Left colon (tissue), 2 donors: ENCODE measurements at regions not wholly inside any gene's neighbourhood (a gene's known extent, or its start where the extent isn't known, plus 50 kb on each side); places are given as distances from the start of the nearest gene placed in this dataset.

Experiments used
- ATAC-seq: fragments of 200-7000 bp; cut with Tn5 transposase; one replicate; pipeline ENCODE4 v1.9.1; 2020; ENCODE audit warnings: mild to moderate bottlenecking, moderate library complexity
- DNase-seq, 2 donors: peaks; one replicate each; pipeline ENCODE4 v3.0.0-alpha.2; 2020
- intact Hi-C, 2 donors: fragments of 100-400 bp; cut with DNase I in 1 of 2; cut with micrococcal nuclease in 1 of 2; formaldehyde crosslinking; loops; one replicate each; pipeline versions ENCODE4 v1.11.2 to v1.14.0; 2022; cut with DNase I, micrococcal nuclease
- donor health status: DM: no; HTN: no; CAD: no.
- donor health status: DM: yes; HTN: yes; CAD: no.

DNA sequence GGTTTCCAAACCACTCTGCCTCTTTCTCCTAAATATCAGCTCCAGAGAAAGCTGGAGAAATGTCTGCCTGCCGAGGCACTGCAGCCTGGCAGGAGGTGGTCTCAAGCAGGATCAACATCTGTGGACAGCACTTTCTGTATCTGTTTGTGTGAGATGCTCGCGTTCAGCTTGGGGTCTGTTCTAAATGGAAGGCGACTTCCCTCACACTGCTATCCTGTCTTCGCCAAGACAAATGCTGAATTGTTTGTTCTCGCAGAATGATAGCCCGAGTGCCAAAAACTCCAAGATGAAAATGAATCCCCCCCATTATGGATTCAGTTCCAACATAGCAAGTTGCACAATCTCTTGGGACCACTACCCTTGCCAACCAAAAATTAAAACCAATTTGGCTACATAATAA lies 72.2 kb upstream of the PALS2 start:
- ATAC-seq (no peak), DNase-seq (no peak)
- intact Hi-C loops = no loop called here

DNA sequence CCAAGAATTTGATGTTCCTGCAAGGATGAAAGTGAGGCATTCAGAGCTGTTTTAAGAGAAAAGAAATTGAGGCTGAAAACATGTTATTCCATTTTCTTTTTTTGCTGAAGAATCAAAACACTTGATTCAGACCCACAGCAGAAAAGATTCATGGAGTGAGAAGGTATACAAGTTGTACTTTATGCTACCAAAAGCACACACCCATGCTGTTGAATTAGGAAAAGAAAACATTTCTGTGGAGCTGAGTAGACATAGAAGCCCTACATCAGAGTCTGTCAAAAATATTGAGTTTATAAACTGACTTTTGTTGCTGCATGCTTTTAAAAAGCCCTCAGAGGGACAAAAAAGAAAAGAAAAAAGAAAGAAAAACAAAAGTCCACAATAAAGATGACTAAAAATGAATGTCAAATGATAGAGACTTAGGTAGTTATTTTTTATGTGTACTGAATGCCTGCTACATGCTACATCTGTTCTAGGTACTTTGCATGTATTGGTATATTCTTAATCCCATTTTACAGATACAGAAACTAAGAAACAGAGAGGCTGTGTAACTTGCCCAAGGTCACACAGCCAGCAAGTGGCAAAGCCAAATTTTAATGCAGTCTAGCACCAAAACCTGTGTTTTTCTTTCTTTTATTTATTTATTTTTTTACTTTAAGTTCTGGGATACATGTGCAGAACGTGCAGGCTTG lies 71.7 kb upstream of the PALS2 start:
- intact Hi-C loops = no loop called here
- ATAC-seq = no peak

GRCh38 chr7:24502135-24502488 lies 71.1 kb upstream of the PALS2 start:
- ATAC-seq = no peak
- DNase-seq = no peak
- intact Hi-C loops = no loop called here

More for the DNA sequence above, 71.7 kb upstream of the PALS2 start:
- no peak for DNase-seq

DNA sequence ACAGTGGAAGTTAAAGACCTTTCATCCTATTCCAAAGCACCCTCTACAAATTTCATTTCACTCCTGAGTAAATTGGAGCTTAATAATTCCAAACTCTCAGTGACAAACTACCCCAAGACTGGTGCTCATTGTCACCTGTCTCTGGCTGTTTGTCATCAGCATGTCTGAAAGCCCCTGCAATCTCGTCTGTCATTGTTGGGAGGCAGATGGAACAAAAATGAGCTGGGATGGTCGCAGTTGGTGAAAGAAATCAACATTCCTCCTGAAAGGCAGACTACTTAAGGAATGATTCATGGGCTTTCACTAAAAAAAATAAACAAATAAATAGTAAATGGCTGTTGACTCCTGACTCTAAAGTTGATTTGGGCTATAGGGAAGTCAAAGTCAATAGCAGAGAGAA lies 69.7 kb upstream of the PALS2 start:
- no peak for DNase-seq
- intact Hi-C loops = no loop called here
- ATAC-seq = no peak

DNA sequence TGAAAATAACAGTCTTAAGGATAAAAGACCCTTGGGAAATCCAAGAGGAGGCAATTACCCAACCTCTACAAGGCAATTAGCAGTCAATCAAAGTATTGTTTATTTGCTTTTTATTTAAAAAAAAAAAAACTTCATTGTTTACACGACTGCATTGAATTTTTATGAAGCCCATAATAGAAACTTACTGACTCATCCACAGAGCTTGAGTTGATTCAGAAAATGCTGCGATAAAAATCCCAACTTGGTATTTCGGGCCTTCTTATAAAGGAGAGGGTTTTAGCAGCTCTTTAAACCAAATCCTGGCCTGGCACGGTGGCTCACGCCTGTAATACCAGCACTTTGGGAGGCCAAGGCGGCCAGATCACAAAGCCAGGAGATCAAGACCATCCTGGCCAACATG lies 69.2 kb upstream of the PALS2 start:
- DNase-seq = no peak
- no peak for ATAC-seq
- intact Hi-C loops = no loop called here

- ATAC-seq = no peak
- intact Hi-C loops = no loop called here
- no peak for DNase-seq
Observed at GRCh38 chr7:24504836-24505235, 68.4 kb upstream of the PALS2 start.

- intact Hi-C loops = no loop called here
- DNase-seq = no peak
- ATAC-seq = no peak
Observed at GRCh38 chr7:24505968-24506367, 67.3 kb upstream of the PALS2 start.

DNA sequence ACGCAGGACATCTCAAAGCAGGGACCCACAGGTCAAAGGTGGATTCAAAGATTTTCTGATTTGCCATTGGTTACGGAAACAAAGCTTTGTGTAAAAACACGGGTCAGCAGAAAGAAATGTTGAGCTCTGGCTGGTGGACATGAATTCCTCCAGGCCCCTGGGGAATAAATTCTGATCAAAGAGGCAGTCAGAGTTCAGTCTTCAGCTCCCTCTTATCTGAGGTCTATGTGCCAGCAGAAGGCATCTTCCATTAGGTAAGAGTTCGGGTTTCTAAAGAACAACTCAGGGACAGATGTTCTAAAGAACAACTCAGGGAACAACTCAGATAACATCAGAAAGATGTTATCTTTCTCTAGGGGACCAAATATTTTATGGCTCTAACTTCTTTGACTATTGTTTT lies 64.9 kb upstream of the PALS2 start:
- ATAC-seq (no peak), DNase-seq (no peak)
- intact Hi-C loops = no loop called here

DNA sequence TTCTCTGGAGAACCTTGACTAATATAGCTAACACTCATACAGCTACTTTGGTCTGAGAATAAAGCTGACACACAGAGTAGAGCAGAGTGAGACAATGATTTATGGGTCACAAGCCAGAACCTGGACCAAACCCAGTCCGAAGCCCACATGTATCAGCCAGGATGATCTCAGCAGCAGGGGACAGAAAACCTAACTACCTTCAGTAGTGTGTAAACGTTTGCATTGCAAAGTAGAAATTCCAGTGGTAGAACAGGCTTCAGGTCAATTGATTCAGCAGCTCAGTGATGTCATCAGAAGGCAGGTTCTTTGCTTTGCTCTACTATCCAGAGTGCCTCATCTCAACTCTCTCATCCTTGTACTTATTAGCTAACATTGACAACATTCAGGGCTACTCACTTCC lies 62.5 kb upstream of the PALS2 start:
- DNase-seq (no peak), ATAC-seq (no peak)
- intact Hi-C loops = no loop called here

GRCh38 chr7:24517166-24517565 lies 56.1 kb upstream of the PALS2 start:
- intact Hi-C loops = no loop called here
- DNase-seq = no peak
- no peak for ATAC-seq

DNA sequence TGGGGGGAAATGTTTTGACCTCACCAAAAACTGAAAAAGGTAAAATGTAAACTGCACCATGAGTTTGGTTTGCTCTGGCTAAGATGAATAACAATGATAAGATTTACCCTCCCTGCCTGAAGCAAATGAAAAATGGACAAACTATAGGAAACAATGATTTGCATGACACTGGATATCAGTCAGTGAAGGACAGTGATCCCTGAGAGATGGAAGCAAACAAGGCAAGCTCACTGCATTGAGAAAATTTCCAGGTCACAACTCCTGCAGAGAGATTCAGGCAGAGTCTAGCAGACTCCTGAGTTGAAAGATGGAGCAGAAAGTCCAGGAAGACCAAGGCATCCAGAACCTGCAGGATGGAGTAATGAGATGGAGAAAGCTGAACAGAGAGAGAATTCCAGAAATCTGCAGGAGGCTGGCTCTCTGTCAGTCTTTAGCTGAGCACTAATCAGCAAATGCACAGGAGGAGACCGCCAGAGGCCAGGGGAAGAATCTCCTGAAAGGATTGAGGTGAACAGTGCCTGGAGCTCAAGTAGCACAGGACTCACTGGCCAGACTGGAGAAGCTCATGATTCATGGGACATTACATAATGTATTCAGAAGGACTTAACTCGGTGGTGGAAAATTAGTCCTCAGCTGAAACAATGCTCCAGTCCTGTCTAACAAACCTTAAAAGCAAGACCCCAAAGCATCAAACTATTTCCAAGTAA lies 51.2 kb upstream of the PALS2 start:
- DNase-seq (no peak), ATAC-seq (no peak)
- intact Hi-C loops = no loop called here
